ENCODE measurements at regions not wholly inside any gene's neighbourhood (a gene's known extent, or its start where the extent isn't known, plus 50 kb on each side); places are given as distances from the start of the nearest gene placed in this dataset.

DNA sequence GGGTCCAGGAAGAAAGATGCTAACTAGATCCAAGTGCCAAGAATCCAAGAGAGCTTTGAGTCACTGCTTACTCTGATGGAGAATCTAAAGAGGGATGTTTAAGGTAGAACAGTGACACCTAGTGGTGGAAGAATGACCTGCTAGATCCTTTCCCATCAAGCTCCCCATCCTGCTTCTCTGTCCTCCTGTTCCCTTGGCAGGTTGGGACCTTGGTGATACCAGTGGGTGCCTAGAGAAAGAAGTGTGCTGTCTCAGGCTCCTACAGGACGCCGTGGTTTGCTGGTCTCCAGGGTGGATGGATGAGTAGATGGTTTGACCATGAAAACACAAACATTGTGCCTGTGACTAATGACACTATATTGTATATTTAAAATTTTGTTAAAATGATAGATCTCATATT is 383.7 kb downstream of the TMEM135 start:
- Histone ChIP-seq H3K4me3 (ENCODE audit: low read length) (no peak overlapping the region), H3K9me2 (ENCODE audit: insufficient read depth, low read length) (no peaks in the 10 kb centered on the region), H3K36me3 (ENCODE audit: insufficient read depth, low read length) (no peaks in the 10 kb centered on the region), H3F3A (ENCODE audit: insufficient read depth, low read length, poor library complexity, severe bottlenecking) (no peaks in the 10 kb centered on the region), H3K4me2 (ENCODE audit: low read length) (no peak overlapping the region), H3K27me3 (ENCODE audit: insufficient read depth, low read depth, low read length) (no peaks in the 10 kb centered on the region), H3K27ac (ENCODE audit: low read length) (no peak overlapping the region), H3K79me2 (replicated peaks; ENCODE audit: insufficient read depth, low read length) (no peaks in the 10 kb centered on the region), H3K9me3 (ENCODE audit: low read length) (no peaks in the 10 kb centered on the region), H3K9ac (ENCODE audit: low read length) (no peak overlapping the region), H2AFZ (ENCODE audit: low read depth, low read length) (no peak overlapping the region), H4K20me1 (ENCODE audit: insufficient read depth) (no peaks in the 10 kb centered on the region)
- TF ChIP-seq, protein P1, sequence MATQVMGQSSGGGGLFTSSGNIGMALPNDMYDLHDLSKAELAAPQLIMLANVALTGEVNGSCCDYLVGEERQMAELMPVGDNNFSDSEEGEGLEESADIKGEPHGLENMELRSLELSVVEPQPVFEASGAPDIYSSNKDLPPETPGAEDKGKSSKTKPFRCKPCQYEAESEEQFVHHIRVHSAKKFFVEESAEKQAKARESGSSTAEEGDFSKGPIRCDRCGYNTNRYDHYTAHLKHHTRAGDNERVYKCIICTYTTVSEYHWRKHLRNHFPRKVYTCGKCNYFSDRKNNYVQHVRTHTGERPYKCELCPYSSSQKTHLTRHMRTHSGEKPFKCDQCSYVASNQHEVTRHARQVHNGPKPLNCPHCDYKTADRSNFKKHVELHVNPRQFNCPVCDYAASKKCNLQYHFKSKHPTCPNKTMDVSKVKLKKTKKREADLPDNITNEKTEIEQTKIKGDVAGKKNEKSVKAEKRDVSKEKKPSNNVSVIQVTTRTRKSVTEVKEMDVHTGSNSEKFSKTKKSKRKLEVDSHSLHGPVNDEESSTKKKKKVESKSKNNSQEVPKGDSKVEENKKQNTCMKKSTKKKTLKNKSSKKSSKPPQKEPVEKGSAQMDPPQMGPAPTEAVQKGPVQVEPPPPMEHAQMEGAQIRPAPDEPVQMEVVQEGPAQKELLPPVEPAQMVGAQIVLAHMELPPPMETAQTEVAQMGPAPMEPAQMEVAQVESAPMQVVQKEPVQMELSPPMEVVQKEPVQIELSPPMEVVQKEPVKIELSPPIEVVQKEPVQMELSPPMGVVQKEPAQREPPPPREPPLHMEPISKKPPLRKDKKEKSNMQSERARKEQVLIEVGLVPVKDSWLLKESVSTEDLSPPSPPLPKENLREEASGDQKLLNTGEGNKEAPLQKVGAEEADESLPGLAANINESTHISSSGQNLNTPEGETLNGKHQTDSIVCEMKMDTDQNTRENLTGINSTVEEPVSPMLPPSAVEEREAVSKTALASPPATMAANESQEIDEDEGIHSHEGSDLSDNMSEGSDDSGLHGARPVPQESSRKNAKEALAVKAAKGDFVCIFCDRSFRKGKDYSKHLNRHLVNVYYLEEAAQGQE (IDR thresholded peaks at IDR 0.05; ENCODE audit: borderline replicate concordance): no peak
- TF ChIP-seq TAF1 (IDR thresholded peaks at IDR 0.05; ENCODE audit: low read depth) (no peak), EP300 (conservative IDR thresholded peaks at IDR 0.05; ENCODE audit: poor library complexity, severe bottlenecking) (no peak), MXI1 (conservative IDR thresholded peaks at IDR 0.05; ENCODE audit: poor library complexity, severe bottlenecking) (no peak), SMC3 (conservative IDR thresholded peaks at IDR 0.05; ENCODE audit: poor library complexity) (peak; percentile 48), EZH2 (IDR thresholded peaks at IDR 0.05; ENCODE audit: borderline replicate concordance, insufficient read depth, low read length, poor library complexity, severe bottlenecking) (no peak), POLR2AphosphoS5 (IDR thresholded peaks at IDR 0.05) (no peak), RAD21 (conservative IDR thresholded peaks at IDR 0.05) (peak; percentile 40)
- TF ChIP-seq, protein P2, sequence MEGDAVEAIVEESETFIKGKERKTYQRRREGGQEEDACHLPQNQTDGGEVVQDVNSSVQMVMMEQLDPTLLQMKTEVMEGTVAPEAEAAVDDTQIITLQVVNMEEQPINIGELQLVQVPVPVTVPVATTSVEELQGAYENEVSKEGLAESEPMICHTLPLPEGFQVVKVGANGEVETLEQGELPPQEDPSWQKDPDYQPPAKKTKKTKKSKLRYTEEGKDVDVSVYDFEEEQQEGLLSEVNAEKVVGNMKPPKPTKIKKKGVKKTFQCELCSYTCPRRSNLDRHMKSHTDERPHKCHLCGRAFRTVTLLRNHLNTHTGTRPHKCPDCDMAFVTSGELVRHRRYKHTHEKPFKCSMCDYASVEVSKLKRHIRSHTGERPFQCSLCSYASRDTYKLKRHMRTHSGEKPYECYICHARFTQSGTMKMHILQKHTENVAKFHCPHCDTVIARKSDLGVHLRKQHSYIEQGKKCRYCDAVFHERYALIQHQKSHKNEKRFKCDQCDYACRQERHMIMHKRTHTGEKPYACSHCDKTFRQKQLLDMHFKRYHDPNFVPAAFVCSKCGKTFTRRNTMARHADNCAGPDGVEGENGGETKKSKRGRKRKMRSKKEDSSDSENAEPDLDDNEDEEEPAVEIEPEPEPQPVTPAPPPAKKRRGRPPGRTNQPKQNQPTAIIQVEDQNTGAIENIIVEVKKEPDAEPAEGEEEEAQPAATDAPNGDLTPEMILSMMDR (IDR thresholded peaks at IDR 0.05; ENCODE audit: poor library complexity, severe bottlenecking): peak; percentile 58

DNA sequence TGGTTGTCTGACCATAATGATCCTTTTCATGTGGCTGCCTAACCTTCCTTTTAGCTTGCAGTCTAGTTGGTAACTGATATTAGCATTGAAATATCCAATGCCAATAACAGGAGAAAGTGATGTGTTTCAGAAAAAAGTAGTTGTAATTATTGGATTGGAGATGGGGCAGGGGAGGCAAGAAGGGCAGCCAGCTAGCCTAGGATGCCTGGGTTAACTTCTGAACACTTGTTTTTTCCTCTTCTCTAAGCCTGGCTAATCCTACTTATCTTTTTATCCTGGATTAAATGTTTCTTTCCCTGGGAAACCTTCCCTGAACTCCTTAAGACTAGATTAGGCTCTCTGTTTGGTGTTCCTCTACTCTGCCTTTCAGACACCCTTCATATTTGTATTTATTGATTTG is 380.2 kb downstream of the TMEM135 start:
- no peaks in the 10 kb centered on the region for H3K36me3 ChIP-seq (ENCODE audit: insufficient read depth, low read length)
- no peak overlapping the region for H3K4me3 ChIP-seq (ENCODE audit: low read length)
- no peaks in the 10 kb centered on the region for H3K9me3 ChIP-seq (ENCODE audit: low read length)
- no peaks in the 10 kb centered on the region for H3K27me3 ChIP-seq (ENCODE audit: insufficient read depth, low read depth, low read length)
- no peaks in the 10 kb centered on the region for H4K20me1 ChIP-seq (ENCODE audit: insufficient read depth)
- no peak overlapping the region for H2AFZ ChIP-seq (ENCODE audit: low read depth, low read length)
- no peak overlapping the region for H3K4me2 ChIP-seq (ENCODE audit: low read length)
- H3K9ac ChIP-seq (ENCODE audit: low read length): no peak overlapping the region
- TF ChIP-seq MXI1 (conservative IDR thresholded peaks at IDR 0.05; ENCODE audit: poor library complexity, severe bottlenecking) (no peak), EP300 (conservative IDR thresholded peaks at IDR 0.05; ENCODE audit: poor library complexity, severe bottlenecking) (no peak), POLR2AphosphoS5 (IDR thresholded peaks at IDR 0.05) (no peak), RAD21 (conservative IDR thresholded peaks at IDR 0.05) (no peak), TAF1 (IDR thresholded peaks at IDR 0.05; ENCODE audit: low read depth) (no peak), SMC3 (conservative IDR thresholded peaks at IDR 0.05; ENCODE audit: poor library complexity) (no peak), EZH2 (IDR thresholded peaks at IDR 0.05; ENCODE audit: borderline replicate concordance, insufficient read depth, low read length, poor library complexity, severe bottlenecking) (no peak)
- TF ChIP-seq, protein P2 (IDR thresholded peaks at IDR 0.05; ENCODE audit: poor library complexity, severe bottlenecking): no peak
- TF ChIP-seq, protein P1 (IDR thresholded peaks at IDR 0.05; ENCODE audit: borderline replicate concordance): no peak
- H3F3A ChIP-seq (ENCODE audit: insufficient read depth, low read length, poor library complexity, severe bottlenecking): no peaks in the 10 kb centered on the region
- no peaks in the 10 kb centered on the region for H3K9me2 ChIP-seq (ENCODE audit: insufficient read depth, low read length)
- no peak overlapping the region for H3K27ac ChIP-seq (ENCODE audit: low read length)
- no peaks in the 10 kb centered on the region for H3K79me2 ChIP-seq (replicated peaks; ENCODE audit: insufficient read depth, low read length)

All from neural cell (in vitro differentiated cells).